ENCODE measurements at regions not wholly inside any gene's neighbourhood (a gene's known extent, or its start where the extent isn't known, plus 50 kb on each side); places are given as distances from the start of the nearest gene placed in this dataset.

- no peak for TF ChIP-seq GABPA (IDR thresholded peaks at IDR 0.05; ENCODE audit: low read depth)
- TF ChIP-seq SPI1 (IDR thresholded peaks at IDR 0.05; ENCODE audit: borderline replicate concordance, low read depth) = no peak
- no peak for TF ChIP-seq POLR2AphosphoS5 (IDR thresholded peaks at IDR 0.05; ENCODE audit: low read depth)
- no peak for TF ChIP-seq REST (IDR thresholded peaks at IDR 0.05; ENCODE audit: insufficient replicate concordance, low read depth)
- TF ChIP-seq CTCF (IDR thresholded peaks at IDR 0.05; ENCODE audit: insufficient read depth, low read length) = no peak
- Histone ChIP-seq H3K27me3 (ENCODE audit: insufficient read depth, poor library complexity, severe bottlenecking) (no peaks in the 10 kb centered on the region), H3K27ac (replicated peaks) (no peak overlapping the region)
Observed at GRCh38 chr10:133019191-133019590, 68.5 kb upstream of the ADGRA1 start.

GRCh38 chr10:133018491-133018890 lies 69.2 kb upstream of the ADGRA1 start:
- TF ChIP-seq SPI1 (IDR thresholded peaks at IDR 0.05; ENCODE audit: borderline replicate concordance, low read depth) (no peak), CTCF (IDR thresholded peaks at IDR 0.05; ENCODE audit: insufficient read depth, low read length) (no peak), REST (IDR thresholded peaks at IDR 0.05; ENCODE audit: insufficient replicate concordance, low read depth) (no peak), GABPA (IDR thresholded peaks at IDR 0.05; ENCODE audit: low read depth) (no peak), POLR2AphosphoS5 (IDR thresholded peaks at IDR 0.05; ENCODE audit: low read depth) (no peak)
- no peak overlapping the region for H3K27ac ChIP-seq (replicated peaks)
- no peak for DNase-seq (ENCODE audit: low read depth in 1 of 2, low spot score in 1 of 2)
- H3K27me3 ChIP-seq (ENCODE audit: insufficient read depth, poor library complexity, severe bottlenecking) = no peaks in the 10 kb centered on the region
- no peak overlapping the region for H3K4me3 ChIP-seq (replicated peaks; ENCODE audit: insufficient read depth, low read length)

More at GRCh38 chr10:133019191-133019590, 68.5 kb upstream of the ADGRA1 start:
- DNase-seq (ENCODE audit: low read depth in 1 of 2, low spot score in 1 of 2) = no peak
- H3K4me3 ChIP-seq (replicated peaks; ENCODE audit: insufficient read depth, low read length) = no peak overlapping the region

- H3K27me3 ChIP-seq (ENCODE audit: insufficient read depth, poor library complexity, severe bottlenecking) = no peaks in the 10 kb centered on the region
Observed at GRCh38 chr10:133017203-133017601, 70.5 kb upstream of the ADGRA1 start.

More at GRCh38 chr10:133017203-133017601, 70.5 kb upstream of the ADGRA1 start:
- Histone ChIP-seq H3K27ac (replicated peaks) (no peak overlapping the region), H3K4me3 (replicated peaks; ENCODE audit: insufficient read depth, low read length) (no peak overlapping the region)
- DNase-seq (ENCODE audit: low read depth in 1 of 2, low spot score in 1 of 2) = no peak
- no peak for TF ChIP-seq SPI1 (IDR thresholded peaks at IDR 0.05; ENCODE audit: borderline replicate concordance, low read depth)
- TF ChIP-seq REST (IDR thresholded peaks at IDR 0.05; ENCODE audit: insufficient replicate concordance, low read depth) = no peak
